ENCODE measurements at regions not wholly inside any gene's neighbourhood (a gene's known extent, or its start where the extent isn't known, plus 50 kb on each side); places are given as distances from the start of the nearest gene placed in this dataset.

GRCh38 chr7:52501696-52502095 is 533.7 kb upstream of the POM121L12 start:
- Histone ChIP-seq H3K27ac (ENCODE audit: low read depth, low read length) (no peak overlapping the region), H3K4me1 (ENCODE audit: control insufficient read depth in 5 of 5, insufficient read depth in 5 of 5, low read length in 5 of 5) (no peaks in the 10 kb centered on the region), H3K4me3 (ENCODE audit: low read depth in 1 of 5, low read length in 5 of 5) (no peak overlapping the region), H3K9me3 (ENCODE audit: control insufficient read depth in 5 of 5, low read length in 5 of 5) (peaks cover 0 to 2% (median 0%) of the 10 kb centered on the region in 5 donors), H3K27me3 (ENCODE audit: control insufficient read depth in 5 of 5, insufficient read depth in 4 of 5, low read length in 5 of 5) (no peaks in the 10 kb centered on the region), H3K36me3 (ENCODE audit: control insufficient read depth in 5 of 5, insufficient read depth in 5 of 5, low read length in 5 of 5) (no peaks in the 10 kb centered on the region), H3K9ac (ENCODE audit: low read length in 5 of 5) (no peak overlapping the region)

- no peak overlapping the region for H3K27ac ChIP-seq (ENCODE audit: low read depth, low read length)
- no peak overlapping the region for H3K4me3 ChIP-seq (ENCODE audit: low read depth in 1 of 5, low read length in 5 of 5)
- H3K27me3 ChIP-seq (ENCODE audit: control insufficient read depth in 5 of 5, insufficient read depth in 4 of 5, low read length in 5 of 5): no peaks in the 10 kb centered on the region
- H3K4me1 ChIP-seq (ENCODE audit: control insufficient read depth in 5 of 5, insufficient read depth in 5 of 5, low read length in 5 of 5): no peaks in the 10 kb centered on the region
- no peak overlapping the region for H3K9ac ChIP-seq (ENCODE audit: low read length in 5 of 5)
- no peaks in the 10 kb centered on the region for H3K36me3 ChIP-seq (ENCODE audit: control insufficient read depth in 5 of 5, insufficient read depth in 5 of 5, low read length in 5 of 5)
- H3K9me3 ChIP-seq (ENCODE audit: control insufficient read depth in 5 of 5, low read length in 5 of 5): peaks cover 0 to 2% (median 0%) of the 10 kb centered on the region in 5 donors
Measured at GRCh38 chr7:52500841-52501240, 534.6 kb upstream of the POM121L12 start.

- Histone ChIP-seq H3K27me3 (ENCODE audit: control insufficient read depth in 5 of 5, insufficient read depth in 4 of 5, low read length in 5 of 5) (no peaks in the 10 kb centered on the region), H3K9ac (ENCODE audit: low read length in 5 of 5) (no peak overlapping the region), H3K36me3 (ENCODE audit: control insufficient read depth in 5 of 5, insufficient read depth in 5 of 5, low read length in 5 of 5) (no peaks in the 10 kb centered on the region), H3K27ac (ENCODE audit: low read depth, low read length) (no peak overlapping the region), H3K4me3 (ENCODE audit: low read depth in 1 of 5, low read length in 5 of 5) (no peak overlapping the region), H3K4me1 (ENCODE audit: control insufficient read depth in 5 of 5, insufficient read depth in 5 of 5, low read length in 5 of 5) (no peaks in the 10 kb centered on the region), H3K9me3 (ENCODE audit: control insufficient read depth in 5 of 5, low read length in 5 of 5) (no peaks in the 10 kb centered on the region)
Measured at GRCh38 chr7:52498366-52498765, 537.1 kb upstream of the POM121L12 start.

GRCh38 chr7:52486267-52486666 is 549.2 kb upstream of the POM121L12 start:
- H3K36me3 ChIP-seq (ENCODE audit: control insufficient read depth in 5 of 5, insufficient read depth in 5 of 5, low read length in 5 of 5): no peaks in the 10 kb centered on the region
- no peak overlapping the region for H3K9ac ChIP-seq (ENCODE audit: low read length in 5 of 5)
- no peak overlapping the region for H3K27ac ChIP-seq (ENCODE audit: low read depth, low read length)
- H3K9me3 ChIP-seq (ENCODE audit: control insufficient read depth in 5 of 5, low read length in 5 of 5): no peaks in the 10 kb centered on the region
- H3K27me3 ChIP-seq (ENCODE audit: control insufficient read depth in 5 of 5, insufficient read depth in 4 of 5, low read length in 5 of 5): no peaks in the 10 kb centered on the region
- H3K4me1 ChIP-seq (ENCODE audit: control insufficient read depth in 5 of 5, insufficient read depth in 5 of 5, low read length in 5 of 5): no peaks in the 10 kb centered on the region
- H3K4me3 ChIP-seq (ENCODE audit: low read depth in 1 of 5, low read length in 5 of 5): no peak overlapping the region

- Histone ChIP-seq H3K9ac (ENCODE audit: low read length in 5 of 5) (no peak overlapping the region), H3K4me1 (ENCODE audit: control insufficient read depth in 5 of 5, insufficient read depth in 5 of 5, low read length in 5 of 5) (no peaks in the 10 kb centered on the region), H3K9me3 (ENCODE audit: control insufficient read depth in 5 of 5, low read length in 5 of 5) (no peaks in the 10 kb centered on the region)
Measured at GRCh38 chr7:52482076-52482475, 553.4 kb upstream of the POM121L12 start.

GRCh38 chr7:52481571-52481970 is 553.9 kb upstream of the POM121L12 start:
- Histone ChIP-seq H3K27me3 (ENCODE audit: control insufficient read depth in 5 of 5, insufficient read depth in 4 of 5, low read length in 5 of 5) (no peaks in the 10 kb centered on the region), H3K36me3 (ENCODE audit: control insufficient read depth in 5 of 5, insufficient read depth in 5 of 5, low read length in 5 of 5) (no peaks in the 10 kb centered on the region)

More at GRCh38 chr7:52482076-52482475, 553.4 kb upstream of the POM121L12 start:
- Histone ChIP-seq H3K27me3 (ENCODE audit: control insufficient read depth in 5 of 5, insufficient read depth in 4 of 5, low read length in 5 of 5) (no peaks in the 10 kb centered on the region), H3K4me3 (ENCODE audit: low read depth in 1 of 5, low read length in 5 of 5) (no peak overlapping the region), H3K36me3 (ENCODE audit: control insufficient read depth in 5 of 5, insufficient read depth in 5 of 5, low read length in 5 of 5) (no peaks in the 10 kb centered on the region), H3K27ac (ENCODE audit: low read depth, low read length) (no peak overlapping the region)

GRCh38 chr7:52479990-52480389 is 555.4 kb upstream of the POM121L12 start:
- no peak overlapping the region for H3K9ac ChIP-seq (ENCODE audit: low read length in 5 of 5)
- no peak overlapping the region for H3K4me3 ChIP-seq (ENCODE audit: low read depth in 1 of 5, low read length in 5 of 5)
- H3K4me1 ChIP-seq (ENCODE audit: control insufficient read depth in 5 of 5, insufficient read depth in 5 of 5, low read length in 5 of 5): no peaks in the 10 kb centered on the region
- H3K9me3 ChIP-seq (ENCODE audit: control insufficient read depth in 5 of 5, low read length in 5 of 5): no peaks in the 10 kb centered on the region
- H3K27me3 ChIP-seq (ENCODE audit: control insufficient read depth in 5 of 5, insufficient read depth in 4 of 5, low read length in 5 of 5): no peaks in the 10 kb centered on the region
- H3K36me3 ChIP-seq (ENCODE audit: control insufficient read depth in 5 of 5, insufficient read depth in 5 of 5, low read length in 5 of 5): no peaks in the 10 kb centered on the region
- no peak overlapping the region for H3K27ac ChIP-seq (ENCODE audit: low read depth, low read length)

More at GRCh38 chr7:52481571-52481970, 553.9 kb upstream of the POM121L12 start:
- Histone ChIP-seq H3K27ac (ENCODE audit: low read depth, low read length) (no peak overlapping the region), H3K4me3 (ENCODE audit: low read depth in 1 of 5, low read length in 5 of 5) (no peak overlapping the region), H3K9me3 (ENCODE audit: control insufficient read depth in 5 of 5, low read length in 5 of 5) (no peaks in the 10 kb centered on the region), H3K4me1 (ENCODE audit: control insufficient read depth in 5 of 5, insufficient read depth in 5 of 5, low read length in 5 of 5) (no peaks in the 10 kb centered on the region), H3K9ac (ENCODE audit: low read length in 5 of 5) (no peak overlapping the region)

- H3K4me1 ChIP-seq (ENCODE audit: control insufficient read depth in 5 of 5, insufficient read depth in 5 of 5, low read length in 5 of 5): no peaks in the 10 kb centered on the region
- H3K36me3 ChIP-seq (ENCODE audit: control insufficient read depth in 5 of 5, insufficient read depth in 5 of 5, low read length in 5 of 5): no peaks in the 10 kb centered on the region
- no peak overlapping the region for H3K27ac ChIP-seq (ENCODE audit: low read depth, low read length)
- no peaks in the 10 kb centered on the region for H3K9me3 ChIP-seq (ENCODE audit: control insufficient read depth in 5 of 5, low read length in 5 of 5)
- no peaks in the 10 kb centered on the region for H3K27me3 ChIP-seq (ENCODE audit: control insufficient read depth in 5 of 5, insufficient read depth in 4 of 5, low read length in 5 of 5)
- no peak overlapping the region for H3K4me3 ChIP-seq (ENCODE audit: low read depth in 1 of 5, low read length in 5 of 5)
- H3K9ac ChIP-seq (ENCODE audit: low read length in 5 of 5): no peak overlapping the region
Measured at GRCh38 chr7:52475001-52475582, 560.3 kb upstream of the POM121L12 start.

- no peaks in the 10 kb centered on the region for H3K27me3 ChIP-seq (ENCODE audit: control insufficient read depth in 5 of 5, insufficient read depth in 4 of 5, low read length in 5 of 5)
- H3K9ac ChIP-seq (ENCODE audit: low read length in 5 of 5): no peak overlapping the region
- H3K27ac ChIP-seq (ENCODE audit: low read depth, low read length): no peak overlapping the region
- no peaks in the 10 kb centered on the region for H3K9me3 ChIP-seq (ENCODE audit: control insufficient read depth in 5 of 5, low read length in 5 of 5)
- no peak overlapping the region for H3K4me3 ChIP-seq (ENCODE audit: low read depth in 1 of 5, low read length in 5 of 5)
- no peaks in the 10 kb centered on the region for H3K4me1 ChIP-seq (ENCODE audit: control insufficient read depth in 5 of 5, insufficient read depth in 5 of 5, low read length in 5 of 5)
- no peaks in the 10 kb centered on the region for H3K36me3 ChIP-seq (ENCODE audit: control insufficient read depth in 5 of 5, insufficient read depth in 5 of 5, low read length in 5 of 5)
Measured at GRCh38 chr7:52473756-52474155, 561.7 kb upstream of the POM121L12 start.

- Histone ChIP-seq H3K4me3 (ENCODE audit: low read depth in 1 of 5, low read length in 5 of 5) (no peak overlapping the region), H3K9me3 (ENCODE audit: control insufficient read depth in 5 of 5, low read length in 5 of 5) (no peaks in the 10 kb centered on the region), H3K4me1 (ENCODE audit: control insufficient read depth in 5 of 5, insufficient read depth in 5 of 5, low read length in 5 of 5) (no peaks in the 10 kb centered on the region), H3K27ac (ENCODE audit: low read depth, low read length) (no peak overlapping the region), H3K9ac (ENCODE audit: low read length in 5 of 5) (no peak overlapping the region), H3K36me3 (ENCODE audit: control insufficient read depth in 5 of 5, insufficient read depth in 5 of 5, low read length in 5 of 5) (no peaks in the 10 kb centered on the region), H3K27me3 (ENCODE audit: control insufficient read depth in 5 of 5, insufficient read depth in 4 of 5, low read length in 5 of 5) (no peaks in the 10 kb centered on the region)
Measured at GRCh38 chr7:52472006-52472620, 563.3 kb upstream of the POM121L12 start.

All from subcutaneous abdominal adipose tissue (tissue), 5 donors.